Esophagus muscularis mucosa (tissue), 4 donors: ENCODE measurements at regions not wholly inside any gene's neighbourhood (a gene's known extent, or its start where the extent isn't known, plus 50 kb on each side); places are given as distances from the start of the nearest gene placed in this dataset.

Source experiments
- CTCF ChIP-seq, 3 experiments: fragments of 200-600 bp in 2 of 3; fragments of 450-650 bp in 1 of 3; sonication (generic) in 2 of 3; IDR thresholded peaks; one replicate each; pipeline ENCODE4 v1.5.1; 2017 to 2019; ENCODE audit warnings: antibody characterized with exemption in 3 of 3, mild to moderate bottlenecking in 2 of 3, moderate library complexity in 1 of 3
- EP300 ChIP-seq: sonication (generic); formaldehyde crosslinking; IDR thresholded peaks from one replicate; pipeline ENCODE4 v1.6.1; 2017; ENCODE audit warnings: antibody characterized with exemption
- POLR2A ChIP-seq: fragments of 450-650 bp; IDR thresholded peaks from one replicate; pipeline ENCODE4 v1.6.1; 2017; ENCODE audit warnings: antibody characterized with exemption, moderate library complexity, mild to moderate bottlenecking, low read depth
- POLR2AphosphoS5 ChIP-seq, 2 donors: sonication (generic); formaldehyde crosslinking; IDR thresholded peaks; one replicate each; pipeline ENCODE4 v1.6.1; 2017; ENCODE audit warnings: antibody characterized with exemption in 2 of 2

- TF ChIP-seq CTCF (IDR thresholded peaks at IDR 0.05) = no peak
- no peak for TF ChIP-seq POLR2AphosphoS5 (IDR thresholded peaks at IDR 0.05)
- no peak for TF ChIP-seq POLR2A
- no peak for TF ChIP-seq EP300
Observed at GRCh38 chr11:81224396-81224795, 1509.3 kb downstream of the FAM181B start.
